ENCODE measurements at regions not wholly inside any gene's neighbourhood (a gene's known extent, or its start where the extent isn't known, plus 50 kb on each side); places are given as distances from the start of the nearest gene placed in this dataset.
"Not testable (repeated sequence)": the region's sequence is repeated elsewhere in the genome, so short reads cannot be mapped to it uniquely, and the experiment has no call there.

DNA sequence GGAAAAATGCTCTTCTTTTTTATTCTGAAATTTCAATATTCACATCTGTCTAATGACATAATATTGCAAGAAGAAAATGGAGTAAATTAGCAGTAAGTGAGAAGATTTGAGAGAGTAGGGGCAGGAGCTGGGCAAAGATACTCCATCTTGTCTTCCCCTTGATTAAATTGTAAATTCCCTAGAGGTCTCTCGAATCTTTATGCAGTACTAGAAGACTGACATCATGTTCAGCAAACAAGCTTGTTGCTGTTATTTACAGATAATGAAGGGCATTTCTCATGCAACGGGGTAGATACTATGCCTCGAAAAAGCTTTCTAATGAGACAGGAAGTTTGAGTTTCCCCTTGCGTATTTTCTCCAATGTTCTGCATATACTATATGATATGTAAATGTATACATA, 306.9 kb upstream of the PTCHD4 start:
- H3K9me3 ChIP-seq (ENCODE audit: control insufficient read depth, insufficient read depth, low read length) = peaks cover 3% of the 10 kb centered on the region
- no peaks in the 10 kb centered on the region for H3K36me3 ChIP-seq (ENCODE audit: control insufficient read depth, insufficient read depth, low read length)
- no peaks in the 10 kb centered on the region for H3K4me1 ChIP-seq (ENCODE audit: control insufficient read depth, insufficient read depth, low read length)
- no peak overlapping the region for H3K4me3 ChIP-seq (ENCODE audit: low read depth, low read length)
- no peaks in the 10 kb centered on the region for H3K27me3 ChIP-seq (ENCODE audit: control insufficient read depth, insufficient read depth, low read length)
- no peak overlapping the region for H3K9ac ChIP-seq (ENCODE audit: low read depth, low read length)

- H3K36me3 ChIP-seq (ENCODE audit: control insufficient read depth, insufficient read depth, low read length) = no peaks in the 10 kb centered on the region
- no peak overlapping the region for H3K4me3 ChIP-seq (ENCODE audit: low read depth, low read length)
- H3K4me1 ChIP-seq (ENCODE audit: control insufficient read depth, insufficient read depth, low read length) = no peaks in the 10 kb centered on the region
- no peaks in the 10 kb centered on the region for H3K9me3 ChIP-seq (ENCODE audit: control insufficient read depth, insufficient read depth, low read length)
- no peak overlapping the region for H3K9ac ChIP-seq (ENCODE audit: low read depth, low read length)
- no peaks in the 10 kb centered on the region for H3K27me3 ChIP-seq (ENCODE audit: control insufficient read depth, insufficient read depth, low read length)
Measured at GRCh38 chr6:48412656-48413055, 301.7 kb upstream of the PTCHD4 start.

DNA sequence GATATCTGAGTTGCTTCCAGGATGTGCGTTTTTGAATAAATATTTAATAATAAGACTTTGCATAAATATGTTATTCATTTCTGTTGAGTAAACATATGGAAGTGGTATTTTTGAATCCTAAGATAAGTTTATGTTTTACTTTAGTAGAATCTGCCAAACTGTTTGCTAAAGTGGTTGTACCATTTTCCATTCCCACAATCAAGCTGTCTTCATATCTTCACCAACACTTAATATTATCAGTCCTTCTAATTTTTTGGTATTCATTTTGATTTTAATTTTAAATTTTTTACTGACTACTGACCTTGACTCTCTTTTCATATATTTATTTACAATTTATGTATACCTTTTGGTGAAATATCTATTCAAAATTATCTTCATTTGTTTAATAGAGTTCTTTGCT, 293.9 kb upstream of the PTCHD4 start:
- no peak overlapping the region for H3K4me3 ChIP-seq (ENCODE audit: low read depth, low read length)
- H3K4me1 ChIP-seq (ENCODE audit: control insufficient read depth, insufficient read depth, low read length) = no peaks in the 10 kb centered on the region
- H3K36me3 ChIP-seq (ENCODE audit: control insufficient read depth, insufficient read depth, low read length) = no peaks in the 10 kb centered on the region
- no peaks in the 10 kb centered on the region for H3K9me3 ChIP-seq (ENCODE audit: control insufficient read depth, insufficient read depth, low read length)
- H3K27me3 ChIP-seq (ENCODE audit: control insufficient read depth, insufficient read depth, low read length) = no peaks in the 10 kb centered on the region
- H3K9ac ChIP-seq (ENCODE audit: low read depth, low read length) = no peak overlapping the region

- Histone ChIP-seq H3K4me3 (ENCODE audit: low read depth, low read length) (no peak overlapping the region), H3K9me3 (ENCODE audit: control insufficient read depth, insufficient read depth, low read length) (no peaks in the 10 kb centered on the region), H3K27me3 (ENCODE audit: control insufficient read depth, insufficient read depth, low read length) (no peaks in the 10 kb centered on the region), H3K36me3 (ENCODE audit: control insufficient read depth, insufficient read depth, low read length) (no peaks in the 10 kb centered on the region), H3K4me1 (ENCODE audit: control insufficient read depth, insufficient read depth, low read length) (no peaks in the 10 kb centered on the region), H3K9ac (ENCODE audit: low read depth, low read length) (no peak overlapping the region)
Measured at GRCh38 chr6:48403587-48403986, 292.6 kb upstream of the PTCHD4 start.

DNA sequence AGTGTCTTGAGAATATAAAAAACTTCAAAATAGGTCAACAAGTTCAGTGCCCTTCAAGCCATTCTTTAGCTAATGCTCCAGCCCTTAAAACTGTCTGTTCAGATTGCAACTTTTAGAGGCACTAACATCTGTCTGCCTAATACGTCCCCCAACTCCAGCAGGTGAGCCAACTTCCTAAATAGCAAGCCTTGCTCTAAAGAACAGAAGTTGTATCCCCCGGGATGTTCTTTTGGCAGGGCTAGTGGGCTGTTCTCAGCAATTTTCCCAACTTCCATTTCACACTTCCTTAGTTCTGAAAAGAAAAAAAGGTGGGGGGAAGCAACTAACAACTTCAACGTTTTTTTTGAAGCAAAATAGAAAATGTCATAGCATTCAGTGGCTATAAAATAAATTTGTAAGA, 290.0 kb upstream of the PTCHD4 start:
- H3K9ac ChIP-seq (ENCODE audit: low read depth, low read length) = no peak overlapping the region
- no peaks in the 10 kb centered on the region for H3K36me3 ChIP-seq (ENCODE audit: control insufficient read depth, insufficient read depth, low read length)
- no peaks in the 10 kb centered on the region for H3K9me3 ChIP-seq (ENCODE audit: control insufficient read depth, insufficient read depth, low read length)
- no peak overlapping the region for H3K4me3 ChIP-seq (ENCODE audit: low read depth, low read length)
- H3K27me3 ChIP-seq (ENCODE audit: control insufficient read depth, insufficient read depth, low read length) = no peaks in the 10 kb centered on the region
- no peaks in the 10 kb centered on the region for H3K4me1 ChIP-seq (ENCODE audit: control insufficient read depth, insufficient read depth, low read length)

- Histone ChIP-seq H3K36me3 (ENCODE audit: control insufficient read depth, insufficient read depth, low read length) (no peaks in the 10 kb centered on the region), H3K4me3 (ENCODE audit: low read depth, low read length) (no peak overlapping the region), H3K4me1 (ENCODE audit: control insufficient read depth, insufficient read depth, low read length) (no peaks in the 10 kb centered on the region), H3K9ac (ENCODE audit: low read depth, low read length) (no peak overlapping the region), H3K9me3 (ENCODE audit: control insufficient read depth, insufficient read depth, low read length) (no peaks in the 10 kb centered on the region), H3K27me3 (ENCODE audit: control insufficient read depth, insufficient read depth, low read length) (no peaks in the 10 kb centered on the region)
Measured at GRCh38 chr6:48397887-48398286, 286.9 kb upstream of the PTCHD4 start.

- H3K9ac ChIP-seq (ENCODE audit: low read depth, low read length) = no peak overlapping the region
- no peaks in the 10 kb centered on the region for H3K27me3 ChIP-seq (ENCODE audit: control insufficient read depth, insufficient read depth, low read length)
- no peaks in the 10 kb centered on the region for H3K9me3 ChIP-seq (ENCODE audit: control insufficient read depth, insufficient read depth, low read length)
- H3K4me3 ChIP-seq (ENCODE audit: low read depth, low read length) = no peak overlapping the region
- no peaks in the 10 kb centered on the region for H3K4me1 ChIP-seq (ENCODE audit: control insufficient read depth, insufficient read depth, low read length)
- H3K36me3 ChIP-seq (ENCODE audit: control insufficient read depth, insufficient read depth, low read length) = no peaks in the 10 kb centered on the region
Measured at GRCh38 chr6:48389146-48390043, 278.4 kb upstream of the PTCHD4 start.

DNA sequence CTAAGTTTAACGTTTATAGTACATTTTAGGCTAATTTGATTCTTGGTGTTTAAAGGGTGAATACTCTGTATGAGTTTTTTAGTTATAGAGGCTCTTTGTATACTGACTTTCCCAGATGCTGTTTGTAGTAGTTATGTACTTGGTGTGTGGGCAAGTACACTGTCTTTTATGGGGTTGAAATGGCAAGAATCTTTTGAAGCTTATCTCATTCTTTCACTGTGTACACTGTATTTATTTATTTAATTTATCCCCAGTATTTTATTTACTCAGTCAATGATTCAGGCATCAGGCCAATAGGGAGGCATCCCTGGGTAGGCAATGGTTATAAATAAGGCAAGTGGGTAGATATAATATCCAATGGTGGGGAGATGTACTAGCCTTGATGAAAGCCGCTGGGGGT, 277.0 kb upstream of the PTCHD4 start:
- Histone ChIP-seq H3K9ac (ENCODE audit: low read depth, low read length) (no peak overlapping the region), H3K9me3 (ENCODE audit: control insufficient read depth, insufficient read depth, low read length) (no peaks in the 10 kb centered on the region), H3K36me3 (ENCODE audit: control insufficient read depth, insufficient read depth, low read length) (no peaks in the 10 kb centered on the region), H3K4me3 (ENCODE audit: low read depth, low read length) (no peak overlapping the region), H3K27me3 (ENCODE audit: control insufficient read depth, insufficient read depth, low read length) (no peaks in the 10 kb centered on the region), H3K4me1 (ENCODE audit: control insufficient read depth, insufficient read depth, low read length) (no peaks in the 10 kb centered on the region)

DNA sequence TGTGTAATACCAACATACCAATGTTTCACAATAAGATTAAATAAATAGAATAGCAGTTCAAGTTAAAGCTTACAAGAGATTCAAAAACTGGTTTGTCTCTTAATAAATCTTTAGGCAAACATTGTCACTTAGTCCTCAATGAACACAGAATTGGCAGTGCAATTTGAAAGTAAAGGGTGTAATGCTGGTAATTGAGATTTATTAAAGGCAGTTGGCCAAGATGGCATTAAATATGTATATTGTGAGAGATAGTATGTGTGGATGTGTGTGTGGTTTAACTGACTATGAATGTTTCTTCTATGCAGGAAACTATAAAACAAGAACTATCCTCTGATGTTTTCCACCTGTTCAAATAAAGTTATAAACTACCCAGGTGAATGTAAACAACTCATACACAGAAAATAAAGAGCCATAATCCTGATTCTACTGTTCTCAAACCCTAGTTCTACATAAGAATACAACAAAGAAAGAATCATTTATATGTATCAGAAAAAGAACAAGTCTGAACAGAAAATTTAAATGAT, 267.9 kb upstream of the PTCHD4 start:
- no peak overlapping the region for H3K9ac ChIP-seq (ENCODE audit: low read depth, low read length)
- H3K4me3 ChIP-seq (ENCODE audit: low read depth, low read length) = no peak overlapping the region
- H3K36me3 ChIP-seq (ENCODE audit: control insufficient read depth, insufficient read depth, low read length) = no peaks in the 10 kb centered on the region
- H3K9me3 ChIP-seq (ENCODE audit: control insufficient read depth, insufficient read depth, low read length) = no peaks in the 10 kb centered on the region
- no peaks in the 10 kb centered on the region for H3K27me3 ChIP-seq (ENCODE audit: control insufficient read depth, insufficient read depth, low read length)
- H3K4me1 ChIP-seq (ENCODE audit: control insufficient read depth, insufficient read depth, low read length) = no peaks in the 10 kb centered on the region

- H3K36me3 ChIP-seq (ENCODE audit: control insufficient read depth, insufficient read depth, low read length) = no peaks in the 10 kb centered on the region
- H3K9ac ChIP-seq (ENCODE audit: low read depth, low read length) = no peak overlapping the region
- H3K4me3 ChIP-seq (ENCODE audit: low read depth, low read length) = no peak overlapping the region
- H3K4me1 ChIP-seq (ENCODE audit: control insufficient read depth, insufficient read depth, low read length) = no peaks in the 10 kb centered on the region
- H3K9me3 ChIP-seq (ENCODE audit: control insufficient read depth, insufficient read depth, low read length) = no peaks in the 10 kb centered on the region
- no peaks in the 10 kb centered on the region for H3K27me3 ChIP-seq (ENCODE audit: control insufficient read depth, insufficient read depth, low read length)
Measured at GRCh38 chr6:48377115-48377514, 266.1 kb upstream of the PTCHD4 start.

DNA sequence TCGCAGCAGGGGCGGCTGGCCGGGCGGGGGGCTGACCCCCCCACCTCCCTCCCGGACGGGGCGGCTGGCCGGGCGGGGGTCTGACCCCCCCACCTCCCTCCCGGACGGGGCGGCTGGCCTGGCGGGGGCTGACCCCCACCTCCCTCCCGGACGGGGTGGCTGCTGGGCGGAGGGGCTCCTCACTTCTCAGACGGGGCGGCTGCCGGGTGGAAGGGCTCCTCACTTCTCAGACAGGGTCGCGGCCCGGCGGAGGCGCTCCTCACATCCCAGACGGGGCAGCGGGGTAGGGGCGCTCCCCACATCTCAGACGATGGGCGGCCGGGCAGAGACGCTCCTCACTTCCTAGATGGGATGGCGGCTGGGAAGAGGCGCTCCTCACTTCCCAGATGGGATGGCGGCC, 260.2 kb upstream of the PTCHD4 start:
- H3K4me1 ChIP-seq (ENCODE audit: control insufficient read depth, insufficient read depth, low read length); H3K4me3 ChIP-seq (ENCODE audit: low read depth, low read length); H3K27me3 ChIP-seq (ENCODE audit: control insufficient read depth, insufficient read depth, low read length); H3K9me3 ChIP-seq (ENCODE audit: control insufficient read depth, insufficient read depth, low read length); H3K36me3 ChIP-seq (ENCODE audit: control insufficient read depth, insufficient read depth, low read length); H3K9ac ChIP-seq (ENCODE audit: low read depth, low read length): not testable (repeated sequence)

GRCh38 chr6:48369100-48369499, 258.1 kb upstream of the PTCHD4 start:
- Histone ChIP-seq H3K4me1 (ENCODE audit: control insufficient read depth, insufficient read depth, low read length) (no peaks in the 10 kb centered on the region), H3K27me3 (ENCODE audit: control insufficient read depth, insufficient read depth, low read length) (no peaks in the 10 kb centered on the region), H3K4me3 (ENCODE audit: low read depth, low read length) (no peak overlapping the region), H3K9ac (ENCODE audit: low read depth, low read length) (no peak overlapping the region), H3K9me3 (ENCODE audit: control insufficient read depth, insufficient read depth, low read length) (no peaks in the 10 kb centered on the region), H3K36me3 (ENCODE audit: control insufficient read depth, insufficient read depth, low read length) (no peaks in the 10 kb centered on the region)

Measured in iPS-15b (cell line).